Lower leg skin (tissue), 4 donors: ENCODE measurements at regions not wholly inside any gene's neighbourhood (a gene's known extent, or its start where the extent isn't known, plus 50 kb on each side); places are given as distances from the start of the nearest gene placed in this dataset.

ENCODE experiments used
- DNase-seq, 2 donors: peaks; one replicate each; pipeline ENCODE4 v3.0.0-alpha.2; 2019; ENCODE audit warnings: low spot score in 2 of 2
- H3K4me3 ChIP-seq: fragments of 200-600 bp; sonication (generic); 2 replicates; pipeline ENCODE4 v1.5.1; 2017; ENCODE audit warnings: mild to moderate bottlenecking, low read depth; ENCODE audit not compliant: poor library complexity, severe bottlenecking
- POLR2A ChIP-seq, 2 donors: fragments of 450-650 bp; IDR thresholded peaks; one replicate each; pipeline ENCODE4 v1.6.1; 2016 to 2017; ENCODE audit warnings: antibody characterized with exemption in 2 of 2, mild to moderate bottlenecking in 1 of 2, moderate library complexity in 1 of 2
- WGBS, 2 donors: methylation state at CpG; one replicate each; pipeline ENCODE4 v1.1.5; 2018; 5-methylcytosine and 5-hydroxymethylcytosine counted together
- intact Hi-C: fragments of 100-400 bp; cut with DNase I; formaldehyde crosslinking; loops from one replicate; pipeline ENCODE4 v1.15.0; 2023; ENCODE audit warnings: low total_unique reads
- TF ChIP-seq, protein P1 (sequence below), 3 donors: fragments of 450-650 bp; IDR thresholded peaks; one replicate each; pipeline ENCODE4 v1.5.1; 2016; ENCODE audit warnings: antibody characterized with exemption in 3 of 3, mild to moderate bottlenecking in 3 of 3, moderate library complexity in 2 of 3

GRCh38 chr13:44040818-44041100 is 161.1 kb downstream of the LACC1 start:
- TF ChIP-seq, protein P1, sequence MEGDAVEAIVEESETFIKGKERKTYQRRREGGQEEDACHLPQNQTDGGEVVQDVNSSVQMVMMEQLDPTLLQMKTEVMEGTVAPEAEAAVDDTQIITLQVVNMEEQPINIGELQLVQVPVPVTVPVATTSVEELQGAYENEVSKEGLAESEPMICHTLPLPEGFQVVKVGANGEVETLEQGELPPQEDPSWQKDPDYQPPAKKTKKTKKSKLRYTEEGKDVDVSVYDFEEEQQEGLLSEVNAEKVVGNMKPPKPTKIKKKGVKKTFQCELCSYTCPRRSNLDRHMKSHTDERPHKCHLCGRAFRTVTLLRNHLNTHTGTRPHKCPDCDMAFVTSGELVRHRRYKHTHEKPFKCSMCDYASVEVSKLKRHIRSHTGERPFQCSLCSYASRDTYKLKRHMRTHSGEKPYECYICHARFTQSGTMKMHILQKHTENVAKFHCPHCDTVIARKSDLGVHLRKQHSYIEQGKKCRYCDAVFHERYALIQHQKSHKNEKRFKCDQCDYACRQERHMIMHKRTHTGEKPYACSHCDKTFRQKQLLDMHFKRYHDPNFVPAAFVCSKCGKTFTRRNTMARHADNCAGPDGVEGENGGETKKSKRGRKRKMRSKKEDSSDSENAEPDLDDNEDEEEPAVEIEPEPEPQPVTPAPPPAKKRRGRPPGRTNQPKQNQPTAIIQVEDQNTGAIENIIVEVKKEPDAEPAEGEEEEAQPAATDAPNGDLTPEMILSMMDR (IDR thresholded peaks at IDR 0.05) = no peak

GRCh38 chr13:44044547-44045179 is 165.0 kb downstream of the LACC1 start:
- WGBS, 2 donors = 89 to 94% methylated on average over 6 of the region's 6 CpGs
- H3K4me3 ChIP-seq = no peak overlapping the region
- intact Hi-C loops = no loop called here
- TF ChIP-seq, protein P1 (IDR thresholded peaks at IDR 0.05) = no peak
- TF ChIP-seq POLR2A (IDR thresholded peaks at IDR 0.05) = no peak
- no peak for DNase-seq

More at GRCh38 chr13:44040818-44041100, 161.1 kb downstream of the LACC1 start:
- intact Hi-C loops = no loop called here
- no peak for DNase-seq
- H3K4me3 ChIP-seq = no peak overlapping the region

DNA sequence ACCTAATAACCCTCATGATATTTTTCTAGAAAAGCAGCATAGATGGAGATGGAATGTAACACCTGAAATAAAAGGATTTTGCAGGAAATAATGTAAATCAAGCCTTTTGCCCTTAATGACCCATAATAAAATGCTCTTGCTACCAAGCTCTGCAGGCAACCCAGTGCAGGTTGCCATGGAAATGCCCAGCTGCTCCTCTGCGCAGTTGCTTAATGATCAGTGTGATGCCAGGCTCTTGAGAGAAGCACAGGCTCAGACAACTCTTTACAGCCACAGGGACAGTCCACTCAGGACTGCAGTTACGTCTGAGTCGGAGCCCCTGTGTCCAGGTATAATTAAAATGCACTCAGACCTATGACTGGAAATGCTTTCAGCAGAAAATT is 165.5 kb downstream of the LACC1 start:
- intact Hi-C loops = no loop called here
- WGBS, 2 donors = 86 to 97% methylated on average over 3 of the region's 3 CpGs
- TF ChIP-seq POLR2A (IDR thresholded peaks at IDR 0.05) = no peak
- TF ChIP-seq, protein P1 (IDR thresholded peaks at IDR 0.05) = no peak

GRCh38 chr13:44046428-44046827 is 166.7 kb downstream of the LACC1 start:
- no peak for DNase-seq
- 57 to 65% methylated on average over 5 of the region's 5 CpGs for WGBS, 2 donors
- TF ChIP-seq, protein P1 (IDR thresholded peaks at IDR 0.05) = no peak
- no peak for TF ChIP-seq POLR2A (IDR thresholded peaks at IDR 0.05)
- intact Hi-C loops = no loop called here
- H3K4me3 ChIP-seq = no peak overlapping the region

More for the DNA sequence above, 165.5 kb downstream of the LACC1 start:
- H3K4me3 ChIP-seq = no peak overlapping the region
- DNase-seq = no peak

DNA sequence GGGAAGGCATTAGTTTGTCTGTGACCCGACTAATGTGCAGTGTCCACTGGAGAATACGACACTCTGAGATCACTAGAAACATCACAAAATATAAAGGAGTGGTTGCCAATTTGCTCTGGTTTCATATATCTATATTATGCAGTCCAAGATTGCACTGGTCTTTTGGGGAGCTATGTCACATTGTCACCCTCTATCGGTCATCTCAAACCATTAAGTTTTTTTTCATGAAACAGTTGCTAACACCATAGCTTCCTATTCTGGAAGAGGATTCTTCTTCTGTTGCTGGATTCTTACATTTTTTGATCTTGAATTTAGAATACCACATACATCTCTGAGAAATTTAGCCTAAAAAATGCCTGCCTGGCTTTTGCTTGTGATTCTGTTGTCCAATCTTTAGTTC is 168.6 kb downstream of the LACC1 start:
- intact Hi-C loops = no loop called here
- no peak for DNase-seq
- H3K4me3 ChIP-seq = no peak overlapping the region
- no peak for TF ChIP-seq POLR2A (IDR thresholded peaks at IDR 0.05)
- TF ChIP-seq, protein P1 (IDR thresholded peaks at IDR 0.05) = no peak
- WGBS, 2 donors = 85 to 88% methylated on average over 3 of the region's 3 CpGs
